Stimulated activated CD4-positive, alpha-beta T cell treated with anti-CD3 and anti-CD28 coated beads, Interleukin-12 subunit alpha, Interleukin-12 subunit beta, amount 100 ng/mL, for 24 hours (primary cell): ENCODE measurements at regions not wholly inside any gene's neighbourhood (a gene's known extent, or its start where the extent isn't known, plus 50 kb on each side); places are given as distances from the start of the nearest gene placed in this dataset.

Experiments used
- DNase-seq, 2 experiments: peaks; one replicate each; pipeline ENCODE4 v3.0.0-alpha.2; 2020; ENCODE audit warnings: low read depth in 2 of 2

GRCh38 chr2:128745946-128746345, 427.3 kb upstream of the HS6ST1 start:
- DNase-seq, result no peak

GRCh38 chr2:128746356-128746755, 427.7 kb upstream of the HS6ST1 start:
- DNase-seq, result no peak

GRCh38 chr2:128748336-128748735, 429.7 kb upstream of the HS6ST1 start:
- no peak for DNase-seq

- DNase-seq, result no peak
These were observed 430.4 kb upstream of the HS6ST1 start for GRCh38 chr2:128748835-128749605.

GRCh38 chr2:128750328-128751165, 431.9 kb upstream of the HS6ST1 start:
- DNase-seq, result no peak

- DNase-seq, result no peak
These were observed 433.1 kb upstream of the HS6ST1 start for GRCh38 chr2:128751746-128752145.

- no peak for DNase-seq
These were observed 434.1 kb upstream of the HS6ST1 start for GRCh38 chr2:128752691-128753263.

GRCh38 chr2:128753321-128753720, 434.7 kb upstream of the HS6ST1 start:
- DNase-seq, result no peak

- no peak for DNase-seq
These were observed 435.1 kb upstream of the HS6ST1 start for GRCh38 chr2:128753800-128754199.

GRCh38 chr2:128754246-128754724, 435.6 kb upstream of the HS6ST1 start:
- no peak for DNase-seq

GRCh38 chr2:128755695-128756364, 437.2 kb upstream of the HS6ST1 start:
- DNase-seq, result no peak

- no peak for DNase-seq
These were observed 437.7 kb upstream of the HS6ST1 start for GRCh38 chr2:128756365-128756717.

- no peak for DNase-seq
These were observed 447.1 kb upstream of the HS6ST1 start for GRCh38 chr2:128765811-128766210.

- DNase-seq, result no peak
These were observed 449.4 kb upstream of the HS6ST1 start for GRCh38 chr2:128768041-128768440.

GRCh38 chr2:128769457-128770142, 450.9 kb upstream of the HS6ST1 start:
- no peak for DNase-seq

- DNase-seq, result no peak
These were observed 451.7 kb upstream of the HS6ST1 start for GRCh38 chr2:128770143-128771085.

- DNase-seq, result no peak
These were observed 452.7 kb upstream of the HS6ST1 start for GRCh38 chr2:128771401-128771800.

- no peak for DNase-seq
These were observed 454.0 kb upstream of the HS6ST1 start for GRCh38 chr2:128772671-128773070.

- DNase-seq, result no peak
These were observed 455.1 kb upstream of the HS6ST1 start for GRCh38 chr2:128773641-128774319.
